Neural cell (in vitro differentiated cells): ENCODE measurements at regions not wholly inside any gene's neighbourhood (a gene's known extent, or its start where the extent isn't known, plus 50 kb on each side); places are given as distances from the start of the nearest gene placed in this dataset.

Experiments
- CTCF ChIP-seq: fragments of 450-650 bp; IDR thresholded peaks from 2 replicates; pipeline ENCODE4 v1.5.1; 2014; ENCODE audit warnings: antibody characterized with exemption, mild to moderate bottlenecking, moderate library complexity; ENCODE audit not compliant: poor library complexity, severe bottlenecking
- EP300 ChIP-seq: fragments of 450-650 bp; conservative IDR thresholded peaks from 2 replicates; pipeline ENCODE4 v1.6.1; 2014; ENCODE audit warnings: antibody characterized with exemption, mild to moderate bottlenecking, moderate library complexity; ENCODE audit not compliant: poor library complexity, severe bottlenecking
- EZH2 ChIP-seq: fragments of 200-600, 300-800 bp; shearing (Covaris generic), sonication (generic); IDR thresholded peaks from 2 replicates; pipeline ENCODE4 v1.6.1; 2014; ENCODE audit warnings: antibody characterized with exemption, low read length, borderline replicate concordance, mild to moderate bottlenecking; ENCODE audit not compliant: insufficient read depth, poor library complexity, severe bottlenecking
- MXI1 ChIP-seq: fragments of 450-650 bp; conservative IDR thresholded peaks from 2 replicates; pipeline ENCODE4 v1.6.1; 2014; ENCODE audit warnings: antibody characterized with exemption, mild to moderate bottlenecking; ENCODE audit not compliant: poor library complexity, severe bottlenecking
- POLR2AphosphoS5 ChIP-seq: IDR thresholded peaks from 2 replicates; pipeline ENCODE4 v1.6.1; 2012
- RAD21 ChIP-seq: fragments of 450-650 bp; conservative IDR thresholded peaks from 2 replicates; pipeline ENCODE4 v1.6.1; 2014; ENCODE audit warnings: antibody characterized with exemption, mild to moderate bottlenecking, moderate library complexity
- REST ChIP-seq: IDR thresholded peaks from 2 replicates; pipeline ENCODE4 v1.6.1; 2012; ENCODE audit warnings: borderline replicate concordance
- SMC3 ChIP-seq: fragments of 450-650 bp; conservative IDR thresholded peaks from 2 replicates; pipeline ENCODE4 v1.6.1; 2014; ENCODE audit warnings: antibody characterized with exemption, mild to moderate bottlenecking, moderate library complexity; ENCODE audit not compliant: poor library complexity
- TAF1 ChIP-seq: IDR thresholded peaks from 2 replicates; pipeline ENCODE4 v1.6.1; 2012; ENCODE audit warnings: low read depth

GRCh38 chr3:125654526-125654925 is 59.2 kb upstream of the OSBPL11 start:
- TF ChIP-seq TAF1: no peak
- TF ChIP-seq CTCF: no peak
- TF ChIP-seq MXI1: no peak
- TF ChIP-seq REST: no peak
- TF ChIP-seq EZH2: no peak
- no peak for TF ChIP-seq POLR2AphosphoS5
- no peak for TF ChIP-seq SMC3
- no peak for TF ChIP-seq EP300
- TF ChIP-seq RAD21: no peak
